SK-N-SH treated with all-trans-retinoic acid at 6 μM for 48 hours (cell line): ENCODE measurements at regions not wholly inside any gene's neighbourhood (a gene's known extent, or its start where the extent isn't known, plus 50 kb on each side); places are given as distances from the start of the nearest gene placed in this dataset.

ENCODE experiments used
- ARNTL ChIP-seq: fragments of 450-650 bp; formaldehyde crosslinking; IDR thresholded peaks from 2 replicates; pipeline ENCODE4 v1.5.0; 2020; ENCODE audit warnings: low read depth, mild to moderate bottlenecking, moderate library complexity, borderline replicate concordance
- CREB5 ChIP-seq: fragments of 250-450 bp; sonication (Bioruptor Pico); IDR thresholded peaks from 2 replicates; pipeline ENCODE4 v1.5.1; 2020; ENCODE audit warnings: low read depth, mild to moderate bottlenecking, moderate library complexity
- CSDC2 ChIP-seq: fragments of 250-450 bp; sonication (Bioruptor Pico); IDR thresholded peaks from 2 replicates; pipeline ENCODE4 v1.5.0; 2020; ENCODE audit warnings: mild to moderate bottlenecking, moderate library complexity
- PPARA ChIP-seq: fragments of 250-450 bp; sonication (Bioruptor Pico); IDR thresholded peaks from 2 replicates; pipeline ENCODE4 v1.5.0; 2020; ENCODE audit warnings: mild to moderate bottlenecking, borderline replicate concordance
- RARB ChIP-seq: fragments of 250-450 bp; sonication (Bioruptor Pico); IDR thresholded peaks from 2 replicates; pipeline ENCODE4 v1.8.0; 2021; ENCODE audit warnings: mild to moderate bottlenecking, moderate library complexity
- SNAI2 ChIP-seq: fragments of 250-450 bp; sonication (Bioruptor Pico); IDR thresholded peaks from 2 replicates; pipeline ENCODE4 v1.5.0; 2020; ENCODE audit warnings: mild to moderate bottlenecking, moderate library complexity
- ZFP30 ChIP-seq: fragments of 450-650 bp; formaldehyde crosslinking; IDR thresholded peaks from 2 replicates; pipeline ENCODE4 v1.5.0; 2022; ENCODE audit warnings: mild to moderate bottlenecking, moderate library complexity
- ZNF565 ChIP-seq: fragments of 450-650 bp; formaldehyde crosslinking; conservative IDR thresholded peaks from 2 replicates; pipeline ENCODE4 v1.5.0; 2020; ENCODE audit warnings: low read depth, mild to moderate bottlenecking, moderate library complexity
- TF ChIP-seq, protein P1 (sequence below): fragments of 250-450 bp; sonication (Bioruptor Pico); IDR thresholded peaks from 2 replicates; pipeline ENCODE4 v1.5.0; 2020; ENCODE audit warnings: mild to moderate bottlenecking, moderate library complexity
- TF ChIP-seq, protein P2 (sequence below): fragments of 250-450 bp; sonication (Bioruptor Pico); IDR thresholded peaks from 2 replicates; pipeline ENCODE4 v1.8.0; 2020; ENCODE audit warnings: mild to moderate bottlenecking, moderate library complexity, borderline replicate concordance

DNA sequence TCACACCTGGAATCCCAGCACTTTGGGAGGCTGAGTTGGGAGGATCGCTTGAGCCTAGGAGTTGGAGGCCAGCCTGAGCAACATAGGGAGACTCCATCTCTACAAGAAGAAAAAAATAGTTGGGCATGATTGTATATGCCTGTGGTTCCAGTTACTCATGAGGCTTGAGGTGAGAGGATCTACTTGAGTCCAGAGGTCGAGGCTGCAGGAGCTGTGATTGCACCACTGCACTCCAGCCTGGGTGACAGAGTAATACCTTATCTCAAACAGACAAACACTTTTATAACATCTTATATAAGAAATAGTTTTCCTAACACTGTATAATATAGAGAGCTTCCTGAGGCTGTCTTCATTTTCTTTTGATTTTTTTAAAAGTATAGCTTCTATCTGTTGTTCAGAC, 448.4 kb upstream of the COBL start:
- TF ChIP-seq RARB (CRISPR knock-in tag) = no peak
- TF ChIP-seq, protein P1, sequence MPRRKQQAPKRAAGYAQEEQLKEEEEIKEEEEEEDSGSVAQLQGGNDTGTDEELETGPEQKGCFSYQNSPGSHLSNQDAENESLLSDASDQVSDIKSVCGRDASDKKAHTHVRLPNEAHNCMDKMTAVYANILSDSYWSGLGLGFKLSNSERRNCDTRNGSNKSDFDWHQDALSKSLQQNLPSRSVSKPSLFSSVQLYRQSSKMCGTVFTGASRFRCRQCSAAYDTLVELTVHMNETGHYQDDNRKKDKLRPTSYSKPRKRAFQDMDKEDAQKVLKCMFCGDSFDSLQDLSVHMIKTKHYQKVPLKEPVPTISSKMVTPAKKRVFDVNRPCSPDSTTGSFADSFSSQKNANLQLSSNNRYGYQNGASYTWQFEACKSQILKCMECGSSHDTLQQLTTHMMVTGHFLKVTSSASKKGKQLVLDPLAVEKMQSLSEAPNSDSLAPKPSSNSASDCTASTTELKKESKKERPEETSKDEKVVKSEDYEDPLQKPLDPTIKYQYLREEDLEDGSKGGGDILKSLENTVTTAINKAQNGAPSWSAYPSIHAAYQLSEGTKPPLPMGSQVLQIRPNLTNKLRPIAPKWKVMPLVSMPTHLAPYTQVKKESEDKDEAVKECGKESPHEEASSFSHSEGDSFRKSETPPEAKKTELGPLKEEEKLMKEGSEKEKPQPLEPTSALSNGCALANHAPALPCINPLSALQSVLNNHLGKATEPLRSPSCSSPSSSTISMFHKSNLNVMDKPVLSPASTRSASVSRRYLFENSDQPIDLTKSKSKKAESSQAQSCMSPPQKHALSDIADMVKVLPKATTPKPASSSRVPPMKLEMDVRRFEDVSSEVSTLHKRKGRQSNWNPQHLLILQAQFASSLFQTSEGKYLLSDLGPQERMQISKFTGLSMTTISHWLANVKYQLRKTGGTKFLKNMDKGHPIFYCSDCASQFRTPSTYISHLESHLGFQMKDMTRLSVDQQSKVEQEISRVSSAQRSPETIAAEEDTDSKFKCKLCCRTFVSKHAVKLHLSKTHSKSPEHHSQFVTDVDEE (CRISPR knock-in tag) = no peak
- TF ChIP-seq, protein P2, sequence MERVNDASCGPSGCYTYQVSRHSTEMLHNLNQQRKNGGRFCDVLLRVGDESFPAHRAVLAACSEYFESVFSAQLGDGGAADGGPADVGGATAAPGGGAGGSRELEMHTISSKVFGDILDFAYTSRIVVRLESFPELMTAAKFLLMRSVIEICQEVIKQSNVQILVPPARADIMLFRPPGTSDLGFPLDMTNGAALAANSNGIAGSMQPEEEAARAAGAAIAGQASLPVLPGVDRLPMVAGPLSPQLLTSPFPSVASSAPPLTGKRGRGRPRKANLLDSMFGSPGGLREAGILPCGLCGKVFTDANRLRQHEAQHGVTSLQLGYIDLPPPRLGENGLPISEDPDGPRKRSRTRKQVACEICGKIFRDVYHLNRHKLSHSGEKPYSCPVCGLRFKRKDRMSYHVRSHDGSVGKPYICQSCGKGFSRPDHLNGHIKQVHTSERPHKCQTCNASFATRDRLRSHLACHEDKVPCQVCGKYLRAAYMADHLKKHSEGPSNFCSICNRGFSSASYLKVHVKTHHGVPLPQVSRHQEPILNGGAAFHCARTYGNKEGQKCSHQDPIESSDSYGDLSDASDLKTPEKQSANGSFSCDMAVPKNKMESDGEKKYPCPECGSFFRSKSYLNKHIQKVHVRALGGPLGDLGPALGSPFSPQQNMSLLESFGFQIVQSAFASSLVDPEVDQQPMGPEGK (CRISPR knock-in tag) = no peak
- no peak for TF ChIP-seq CSDC2 (CRISPR knock-in tag)
- TF ChIP-seq ARNTL = no peak
- no peak for TF ChIP-seq SNAI2 (CRISPR knock-in tag)
- TF ChIP-seq PPARA (CRISPR knock-in tag) = no peak
- no peak for TF ChIP-seq ZFP30 (CRISPR knock-in tag)
- TF ChIP-seq ZNF565 = no peak
- no peak for TF ChIP-seq CREB5
